ENCODE measurements at regions not wholly inside any gene's neighbourhood (a gene's known extent, or its start where the extent isn't known, plus 50 kb on each side); places are given as distances from the start of the nearest gene placed in this dataset.

- POLR2A ChIA-PET = no interaction called here
Measured at GRCh38 chr7:13165854-13166253, 478.4 kb downstream of the ARL4A start.

GRCh38 chr7:13166801-13167200 is 479.4 kb downstream of the ARL4A start:
- POLR2A ChIA-PET = no interaction called here
- TF ChIP-seq HDGF (IDR thresholded peaks at IDR 0.05; ENCODE audit: borderline replicate concordance) (no peak), BHLHE40 (IDR thresholded peaks at IDR 0.05; ENCODE audit: borderline replicate concordance) (no peak), FOXA1 (IDR thresholded peaks at IDR 0.05) (no peak), SUZ12 (IDR thresholded peaks at IDR 0.05) (no peak), FOXK2 (IDR thresholded peaks at IDR 0.05) (no peak), ZNF384 (IDR thresholded peaks at IDR 0.05) (no peak), FOXM1 (IDR thresholded peaks at IDR 0.05; ENCODE audit: borderline replicate concordance) (no peak), TARDBP (IDR thresholded peaks at IDR 0.05) (no peak), ARNT (IDR thresholded peaks at IDR 0.05) (no peak), CTBP1 (IDR thresholded peaks at IDR 0.05; ENCODE audit: borderline replicate concordance) (no peak), L3MBTL2 (conservative IDR thresholded peaks at IDR 0.05) (no peak), SP1 (IDR thresholded peaks at IDR 0.05) (no peak), PKNOX1 (IDR thresholded peaks at IDR 0.05) (no peak), ELF4 (IDR thresholded peaks at IDR 0.05) (no peak), NFRKB (IDR thresholded peaks at IDR 0.05) (no peak), LEF1 (IDR thresholded peaks at IDR 0.05; ENCODE audit: borderline replicate concordance) (no peak)
- no peak for DNase-seq (ENCODE audit: extremely low spot score)
- CTCF ChIA-PET = no interaction called here

More at GRCh38 chr7:13165854-13166253, 478.4 kb downstream of the ARL4A start:
- DNase-seq (ENCODE audit: extremely low spot score) = no peak
- CTCF ChIA-PET = no interaction called here
- TF ChIP-seq ARNT (IDR thresholded peaks at IDR 0.05) (no peak), CTBP1 (IDR thresholded peaks at IDR 0.05; ENCODE audit: borderline replicate concordance) (no peak), LEF1 (IDR thresholded peaks at IDR 0.05; ENCODE audit: borderline replicate concordance) (no peak), SUZ12 (IDR thresholded peaks at IDR 0.05) (no peak), SP1 (IDR thresholded peaks at IDR 0.05) (no peak)

- no peak for DNase-seq (ENCODE audit: extremely low spot score)
- no peak for TF ChIP-seq BHLHE40 (IDR thresholded peaks at IDR 0.05; ENCODE audit: borderline replicate concordance)
- no peak for TF ChIP-seq ARNT (IDR thresholded peaks at IDR 0.05)
- TF ChIP-seq SP1 (IDR thresholded peaks at IDR 0.05) = no peak
- TF ChIP-seq FOXM1 (IDR thresholded peaks at IDR 0.05; ENCODE audit: borderline replicate concordance) = no peak
- no peak for TF ChIP-seq PKNOX1 (IDR thresholded peaks at IDR 0.05)
- no peak for TF ChIP-seq L3MBTL2 (conservative IDR thresholded peaks at IDR 0.05)
- ChIA-PET POLR2A (no interaction called here), CTCF (no interaction called here)
Measured at GRCh38 chr7:13169356-13169755, 481.9 kb downstream of the ARL4A start.

DNA sequence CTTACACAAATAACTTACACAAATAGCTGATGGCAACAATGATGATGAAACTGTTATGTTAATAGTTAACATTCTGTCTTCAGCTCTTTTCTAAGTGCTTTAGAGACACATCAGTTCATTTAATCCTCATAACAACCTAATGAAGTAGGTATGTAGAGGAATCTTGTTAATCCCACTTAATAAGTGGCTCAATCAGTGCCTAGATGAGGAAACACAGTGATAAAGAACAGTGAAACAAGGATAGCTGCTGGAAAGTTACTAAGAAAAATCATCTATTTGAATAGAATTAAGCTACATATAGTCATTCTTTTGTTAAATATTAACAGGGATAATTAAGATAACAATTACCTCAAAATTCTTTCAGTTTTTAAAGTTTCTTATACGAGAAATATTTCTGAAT is 487.6 kb downstream of the ARL4A start:
- ChIA-PET POLR2A (no interaction called here), CTCF (no interaction called here)
- no peak for TF ChIP-seq NFRKB (IDR thresholded peaks at IDR 0.05)
- no peak for TF ChIP-seq FOXK2 (IDR thresholded peaks at IDR 0.05)
- TF ChIP-seq LEF1 (IDR thresholded peaks at IDR 0.05; ENCODE audit: borderline replicate concordance) = no peak
- no peak for TF ChIP-seq TARDBP (IDR thresholded peaks at IDR 0.05)
- no peak for TF ChIP-seq FOXA1 (IDR thresholded peaks at IDR 0.05)
- TF ChIP-seq ELF4 (IDR thresholded peaks at IDR 0.05) = no peak
- no peak for TF ChIP-seq SUZ12 (IDR thresholded peaks at IDR 0.05)
- DNase-seq (ENCODE audit: extremely low spot score) = no peak

GRCh38 chr7:13179011-13179582 is 491.7 kb downstream of the ARL4A start:
- ChIA-PET CTCF (no interaction called here), POLR2A (interaction anchor here (1.0 kb wide), 1 partner anchor 492 kb away, joined by 4 read pairs; the partner anchor contains the start of gene ARL4A)
- DNase-seq (ENCODE audit: extremely low spot score) = peak; percentile 4

More at GRCh38 chr7:13179011-13179582, 491.7 kb downstream of the ARL4A start:
- TF ChIP-seq NFRKB (IDR thresholded peaks at IDR 0.05) = no peak
- TF ChIP-seq ARNT (IDR thresholded peaks at IDR 0.05) = no peak
- TF ChIP-seq SUZ12 (IDR thresholded peaks at IDR 0.05) = no peak
- TF ChIP-seq FOXA1 (IDR thresholded peaks at IDR 0.05) = no peak
- TF ChIP-seq FOXK2 (IDR thresholded peaks at IDR 0.05) = no peak
- TF ChIP-seq L3MBTL2 (conservative IDR thresholded peaks at IDR 0.05) = no peak
- no peak for TF ChIP-seq SP1 (IDR thresholded peaks at IDR 0.05)
- no peak for TF ChIP-seq BHLHE40 (IDR thresholded peaks at IDR 0.05; ENCODE audit: borderline replicate concordance)
- no peak for TF ChIP-seq ELF4 (IDR thresholded peaks at IDR 0.05)
- TF ChIP-seq ZNF384 (IDR thresholded peaks at IDR 0.05) = no peak
- TF ChIP-seq HDGF (IDR thresholded peaks at IDR 0.05; ENCODE audit: borderline replicate concordance) = no peak
- TF ChIP-seq PKNOX1 (IDR thresholded peaks at IDR 0.05) = no peak
- no peak for TF ChIP-seq FOXM1 (IDR thresholded peaks at IDR 0.05; ENCODE audit: borderline replicate concordance)
- no peak for TF ChIP-seq TARDBP (IDR thresholded peaks at IDR 0.05)
- no peak for TF ChIP-seq LEF1 (IDR thresholded peaks at IDR 0.05; ENCODE audit: borderline replicate concordance)
- no peak for TF ChIP-seq CTBP1 (IDR thresholded peaks at IDR 0.05; ENCODE audit: borderline replicate concordance)

All from HEK293T (cell line).